Retinal pigment epithelial cell (primary cell): ENCODE measurements at regions not wholly inside any gene's neighbourhood (a gene's known extent, or its start where the extent isn't known, plus 50 kb on each side); places are given as distances from the start of the nearest gene placed in this dataset.

ENCODE experiments used
- DNase-seq: peaks from one replicate; pipeline ENCODE4 v3.0.0-alpha.2; 2010; ENCODE audit warnings: low read depth
- H3K4me3 ChIP-seq: 2 replicates; pipeline ENCODE4 v1.5.1; 2011; ENCODE audit warnings: mild to moderate bottlenecking, low read length, control low read depth, moderate library complexity
- TF ChIP-seq, protein P1 (sequence below): conservative IDR thresholded peaks from 2 replicates; pipeline ENCODE4 v1.5.1; 2011; ENCODE audit warnings: low read depth, low read length, control low read depth, inconsistent platforms

DNA sequence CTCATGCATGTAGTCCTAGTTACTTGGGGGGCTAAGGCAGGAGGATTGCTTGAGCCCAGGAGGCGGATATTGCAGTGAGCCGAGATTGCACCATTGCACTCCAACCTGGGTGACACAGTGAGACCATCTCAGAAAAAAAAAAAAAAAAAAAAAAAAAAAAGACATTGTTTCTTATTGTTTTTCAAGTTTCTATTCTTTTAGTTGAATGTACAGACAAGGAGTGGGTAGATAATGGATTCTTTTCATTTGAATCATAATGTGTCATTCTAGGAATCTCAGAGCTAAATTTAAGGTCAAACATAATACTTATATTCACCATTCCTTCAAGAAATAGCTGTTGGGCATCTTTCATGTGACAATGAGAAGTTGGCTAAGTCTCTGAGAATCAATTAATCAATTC, 157.0 kb upstream of the C21orf91 start:
- TF ChIP-seq, protein P1, sequence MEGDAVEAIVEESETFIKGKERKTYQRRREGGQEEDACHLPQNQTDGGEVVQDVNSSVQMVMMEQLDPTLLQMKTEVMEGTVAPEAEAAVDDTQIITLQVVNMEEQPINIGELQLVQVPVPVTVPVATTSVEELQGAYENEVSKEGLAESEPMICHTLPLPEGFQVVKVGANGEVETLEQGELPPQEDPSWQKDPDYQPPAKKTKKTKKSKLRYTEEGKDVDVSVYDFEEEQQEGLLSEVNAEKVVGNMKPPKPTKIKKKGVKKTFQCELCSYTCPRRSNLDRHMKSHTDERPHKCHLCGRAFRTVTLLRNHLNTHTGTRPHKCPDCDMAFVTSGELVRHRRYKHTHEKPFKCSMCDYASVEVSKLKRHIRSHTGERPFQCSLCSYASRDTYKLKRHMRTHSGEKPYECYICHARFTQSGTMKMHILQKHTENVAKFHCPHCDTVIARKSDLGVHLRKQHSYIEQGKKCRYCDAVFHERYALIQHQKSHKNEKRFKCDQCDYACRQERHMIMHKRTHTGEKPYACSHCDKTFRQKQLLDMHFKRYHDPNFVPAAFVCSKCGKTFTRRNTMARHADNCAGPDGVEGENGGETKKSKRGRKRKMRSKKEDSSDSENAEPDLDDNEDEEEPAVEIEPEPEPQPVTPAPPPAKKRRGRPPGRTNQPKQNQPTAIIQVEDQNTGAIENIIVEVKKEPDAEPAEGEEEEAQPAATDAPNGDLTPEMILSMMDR, result no peak
- DNase-seq, result no peak
- H3K4me3 ChIP-seq, result no peak overlapping the region

DNA sequence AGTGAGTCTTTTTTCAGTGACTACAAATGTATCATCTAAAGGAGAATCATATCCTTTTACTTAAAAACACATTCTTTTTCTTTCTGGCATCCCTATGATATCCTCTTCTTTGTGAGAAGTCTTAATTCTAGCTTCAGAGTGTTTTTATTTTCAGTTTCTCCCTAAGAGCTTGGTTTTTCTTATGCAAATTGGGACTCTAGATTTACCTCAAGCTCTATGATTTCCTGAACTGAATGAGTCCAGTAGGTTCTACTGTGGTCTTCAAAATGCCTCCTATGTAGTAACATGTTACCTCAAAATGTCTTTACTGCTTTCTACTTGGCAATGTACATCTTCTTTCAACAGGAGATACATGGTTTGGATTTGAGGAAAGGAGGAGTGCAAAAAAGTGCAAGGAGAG, 148.2 kb upstream of the C21orf91 start:
- no peak overlapping the region for H3K4me3 ChIP-seq
- no peak for DNase-seq
- TF ChIP-seq, protein P1, result no peak

DNA sequence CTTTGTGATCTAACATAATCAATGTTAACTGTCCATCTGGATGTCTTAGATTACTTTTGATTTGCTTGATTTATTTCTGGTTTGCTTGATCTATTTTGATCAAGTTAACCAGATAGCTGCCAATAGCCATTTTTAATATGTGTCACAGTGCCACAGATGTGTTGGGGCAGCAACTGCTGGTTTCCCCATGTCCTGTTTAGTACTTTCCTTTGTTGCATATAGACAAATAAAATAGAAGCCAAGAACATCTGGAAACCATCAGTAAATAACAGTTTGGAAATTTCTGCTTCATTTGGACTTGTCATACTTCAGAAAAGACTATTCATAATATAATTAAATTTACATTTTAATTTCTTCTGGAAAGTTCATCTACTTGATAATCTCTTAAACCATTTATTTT, 145.6 kb upstream of the C21orf91 start:
- DNase-seq, result no peak
- H3K4me3 ChIP-seq, result no peak overlapping the region
- TF ChIP-seq, protein P1, result no peak

DNA sequence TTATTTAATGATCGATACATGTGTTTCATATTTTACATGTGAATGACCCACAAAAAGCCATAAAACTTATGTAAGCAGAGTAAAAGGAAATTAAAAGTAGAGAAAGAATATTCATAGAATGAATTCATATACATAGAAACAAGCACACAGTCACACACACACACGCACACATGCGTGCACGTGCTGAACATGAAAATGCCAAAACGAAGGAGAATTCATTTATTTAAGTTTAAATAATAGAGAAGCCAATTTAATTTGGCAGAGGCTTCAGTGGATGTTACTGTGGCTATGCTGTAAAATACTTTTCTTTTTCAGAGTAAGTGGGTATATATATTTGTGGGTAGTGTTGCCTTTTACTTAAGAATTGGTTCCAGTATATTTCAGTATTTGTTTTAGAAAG, 145.0 kb upstream of the C21orf91 start:
- TF ChIP-seq, protein P1, result no peak
- DNase-seq, result no peak
- no peak overlapping the region for H3K4me3 ChIP-seq

DNA sequence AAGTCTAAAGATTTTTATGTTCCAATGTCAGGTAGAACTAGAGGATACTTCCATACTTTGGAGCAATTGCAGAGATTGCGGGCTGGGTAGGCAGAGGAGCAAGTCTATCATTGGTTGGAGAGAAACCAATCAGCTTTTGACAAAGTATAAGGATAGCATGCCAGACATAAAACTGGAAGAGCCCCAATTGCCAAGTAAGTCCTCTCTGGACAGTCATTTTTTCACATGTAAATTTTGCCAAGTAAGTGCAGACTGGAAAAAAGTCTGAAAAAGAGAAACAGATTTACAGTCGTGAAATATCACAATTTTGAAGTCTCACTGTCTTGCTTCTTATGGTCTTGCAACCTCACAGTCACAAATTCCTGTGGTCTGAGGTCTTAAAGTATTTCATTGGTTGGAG, 131.4 kb upstream of the C21orf91 start:
- no peak for DNase-seq
- H3K4me3 ChIP-seq, result no peak overlapping the region
- TF ChIP-seq, protein P1, result no peak

DNA sequence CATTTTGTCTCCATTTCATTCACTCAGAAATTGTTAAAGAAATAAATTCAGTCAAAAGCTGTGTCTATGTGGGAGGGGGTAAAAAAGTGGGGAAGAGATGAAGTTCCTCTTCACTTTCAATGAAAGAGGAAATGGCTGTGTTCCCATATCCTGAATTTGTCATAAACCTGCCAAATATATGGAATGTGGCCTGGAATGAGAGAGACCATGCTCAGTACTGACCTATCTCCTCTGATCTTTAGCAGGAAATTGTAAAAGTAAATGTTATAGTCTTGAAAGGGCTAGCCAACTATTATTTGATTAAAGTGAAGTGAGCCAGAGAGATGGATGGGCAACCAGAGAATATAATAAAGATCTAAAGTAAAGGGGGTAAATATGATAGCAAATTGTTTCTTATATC, 130.3 kb upstream of the C21orf91 start:
- TF ChIP-seq, protein P1, result no peak
- DNase-seq, result no peak
- H3K4me3 ChIP-seq, result no peak overlapping the region

DNA sequence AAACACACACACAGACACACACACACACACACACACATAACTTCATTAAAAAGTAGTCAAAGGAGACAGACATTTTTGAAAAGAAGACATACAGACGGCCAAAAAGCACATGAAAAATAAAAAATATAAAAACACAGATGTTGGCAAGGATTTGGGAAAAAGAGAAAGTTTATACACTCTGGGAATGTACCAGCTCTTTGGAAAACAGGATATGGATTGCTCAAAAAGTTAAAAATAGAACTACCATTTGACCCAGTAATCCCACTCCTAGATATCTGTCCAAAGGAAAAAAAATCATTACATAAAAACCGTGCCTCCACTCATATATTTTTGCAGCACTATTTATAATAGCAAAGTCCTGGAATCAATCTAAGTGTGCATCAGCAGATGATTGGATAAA, 128.4 kb upstream of the C21orf91 start:
- no peak for DNase-seq
- TF ChIP-seq, protein P1, result no peak
- H3K4me3 ChIP-seq, result no peak overlapping the region
